ENCODE measurements at regions not wholly inside any gene's neighbourhood (a gene's known extent, or its start where the extent isn't known, plus 50 kb on each side); places are given as distances from the start of the nearest gene placed in this dataset.

- no peak overlapping the region for H2BK15ac ChIP-seq (ENCODE audit: low read depth, low read length)
- H3K23me2 ChIP-seq (ENCODE audit: insufficient read length, low read depth, low read length, poor library complexity, severe bottlenecking): peaks cover 4% of the 10 kb centered on the region
- no peaks in the 10 kb centered on the region for H3K79me1 ChIP-seq (ENCODE audit: insufficient read depth, low read depth, low read length, poor library complexity, severe bottlenecking)
- H2AFZ ChIP-seq (ENCODE audit: low read length): no peak overlapping the region
- no peak overlapping the region for H3K18ac ChIP-seq (ENCODE audit: insufficient read length, low read depth, low read length)
- H2AK5ac ChIP-seq (ENCODE audit: insufficient read length, low read length): no peak overlapping the region
- H2BK5ac ChIP-seq (ENCODE audit: insufficient read length, low read length): no peak overlapping the region
- no peak overlapping the region for H3K56ac ChIP-seq (ENCODE audit: insufficient read length, low read depth, low read length)
- no peak overlapping the region for H2BK20ac ChIP-seq (ENCODE audit: low read depth, low read length, poor library complexity, severe bottlenecking)
- no peaks in the 10 kb centered on the region for H3K9me3 ChIP-seq (ENCODE audit: control insufficient read depth, low read depth, low read length)
- peaks cover 7% of the 10 kb centered on the region for H3K4me1 ChIP-seq (ENCODE audit: insufficient read depth, low read length)
- no peaks in the 10 kb centered on the region for H4K20me1 ChIP-seq (ENCODE audit: control insufficient read depth, insufficient read depth, insufficient read length)
- Mint-ChIP-seq H3K4me1 (peaks cover 39 to 45% of the 10 kb centered on the region in 2 experiments), H3K27ac (no peak overlapping the region), H3K27me3 (ENCODE audit: low read depth) (no peaks in the 10 kb centered on the region; the same call in 1 of the 2 replicates), H3K36me3 (ENCODE audit: insufficient read depth in 1 of 3, low read depth in 3 of 3) (peaks cover 6 to 23% (median 7%) of the 10 kb centered on the region in 3 experiments), H3K9me3 (peaks cover 0 to 2% of the 10 kb centered on the region in 2 experiments; a peak in 2 of 5 replicates), H3K4me3 (no peak overlapping the region)
- no peak for DNase-seq
- no peak overlapping the region for H3K14ac ChIP-seq (ENCODE audit: insufficient read depth, low read length)
- no peaks in the 10 kb centered on the region for H3K27me3 ChIP-seq (ENCODE audit: insufficient read depth, low read length)
- WGBS (ENCODE audit: extremely low coverage, insufficient read length, low lambda C conversion rate): no CpG with 5 or more reads among the region's 8 CpGs
- no peak overlapping the region for H2BK120ac ChIP-seq (ENCODE audit: low read depth, low read length, poor library complexity, severe bottlenecking)
- TF ChIP-seq CTCF (conservative IDR thresholded peaks at IDR 0.05): no peak
- H3K79me2 ChIP-seq (ENCODE audit: insufficient read depth, low read length): peaks cover 1% of the 10 kb centered on the region; the same call in 1 of the 2 replicates
- no peak overlapping the region for H4K8ac ChIP-seq (replicated peaks; ENCODE audit: insufficient read length, low read depth, low read length)
- no peak overlapping the region for H3K4ac ChIP-seq (ENCODE audit: low read depth, low read length)
- H4K5ac ChIP-seq (ENCODE audit: insufficient read length, low read depth, low read length): no peak overlapping the region
- H2BK12ac ChIP-seq (ENCODE audit: insufficient read length, low read depth, low read length): no peak overlapping the region
- no peak overlapping the region for H3K27ac ChIP-seq (ENCODE audit: insufficient read length, low read depth, low read length)
- no peak overlapping the region for H3K9ac ChIP-seq (ENCODE audit: extremely low read depth, insufficient read length, low read length)
- no peak overlapping the region for H3K4me2 ChIP-seq (ENCODE audit: insufficient read depth, insufficient read length, low read length)
- no peak overlapping the region for H3K23ac ChIP-seq (ENCODE audit: insufficient read length, low read depth, low read length)
- no peak overlapping the region for H4K91ac ChIP-seq (ENCODE audit: insufficient read length, low read depth, low read length)
- no peak overlapping the region for H3T11ph ChIP-seq (ENCODE audit: low read length)
Observed at GRCh38 chr13:99750951-99751350, 220.6 kb downstream of the ZIC5 start.

Measured in H9 (cell line).